IMR-90 (cell line): ENCODE measurements at regions not wholly inside any gene's neighbourhood (a gene's known extent, or its start where the extent isn't known, plus 50 kb on each side); places are given as distances from the start of the nearest gene placed in this dataset.

ENCODE experiments used
- ATAC-seq: fragments of 200-7000 bp; cut with Tn5 transposase; 2 replicates; pipeline ENCODE4 v1.9.1; 2020; ENCODE audit warnings: low read depth, mild to moderate bottlenecking, moderate library complexity
- BruUV-seq: library from RNA; stranded (reverse); fragments of 400-500 nt; replicated peaks from 2 replicates; lab custom pipeline; 2021; lab: Mats Ljungman, UMichigan
- CTCF ChIA-PET: fragments of 300-600 bp; formaldehyde crosslinking; extraction: SDS; loops from one replicate; lab custom pipeline; 2021; ENCODE audit warnings: antibody characterized with exemption; lab: Yijun Ruan, JAX
- POLR2A ChIA-PET: fragments of 300-600 bp; sonication (Branson Sonifier 250); formaldehyde crosslinking; loops from one replicate; lab custom pipeline; 2022; ENCODE audit warnings: antibody characterized with exemption; ENCODE audit not compliant: unreplicated experiment; lab: Charles Lee
- DNase-seq: peaks from one replicate; pipeline ENCODE4 v3.0.0; 2013
- H2AFZ ChIP-seq: replicated peaks from 2 replicates; pipeline ENCODE3; 2013; ENCODE audit warnings: low read length, mild to moderate bottlenecking; ENCODE audit not compliant: poor library complexity
- H2AK5ac ChIP-seq: 2 replicates; pipeline ENCODE4 v1.6.1; 2013; ENCODE audit warnings: low read depth, low read length, inconsistent platforms
- H2AK9ac ChIP-seq: replicated peaks from 2 replicates; pipeline ENCODE3; 2013; ENCODE audit warnings: mild to moderate bottlenecking, low read depth, low read length, moderate library complexity; ENCODE audit not compliant: poor library complexity
- H2BK120ac ChIP-seq: 2 replicates; pipeline ENCODE4 v1.6.1; 2013; ENCODE audit warnings: low read depth, low read length, inconsistent platforms
- H2BK15ac ChIP-seq: 3 replicates; pipeline ENCODE4 v1.6.1; 2013; ENCODE audit warnings: low read depth, low read length, inconsistent platforms
- H2BK20ac ChIP-seq: 2 replicates; pipeline ENCODE4 v1.6.1; 2013; ENCODE audit warnings: low read depth, mild to moderate bottlenecking, inconsistent platforms, low read length, moderate library complexity
- H2BK5ac ChIP-seq: 2 replicates; pipeline ENCODE4 v1.6.1; 2013; ENCODE audit warnings: mild to moderate bottlenecking, low read depth, low read length, inconsistent platforms; ENCODE audit not compliant: poor library complexity, severe bottlenecking
- H3K14ac ChIP-seq: replicated peaks from 2 replicates; pipeline ENCODE4 v1.6.1; 2013; ENCODE audit warnings: low read depth, low read length, inconsistent platforms
- H3K18ac ChIP-seq: 2 replicates; pipeline ENCODE4 v1.6.1; 2013; ENCODE audit warnings: low read depth, low read length, control low read depth
- H3K23ac ChIP-seq: 2 replicates; pipeline ENCODE4 v1.6.1; 2013; ENCODE audit warnings: low read depth, low read length, inconsistent platforms
- H3K27ac ChIP-seq: 2 replicates; pipeline ENCODE4 v1.5.1; 2013; ENCODE audit warnings: mild to moderate bottlenecking, control low read depth, low read length; ENCODE audit not compliant: insufficient read depth
- H3K27me3 ChIP-seq: 2 replicates; pipeline ENCODE4 v1.6.1; 2013; ENCODE audit warnings: low read length; ENCODE audit not compliant: control insufficient read depth, insufficient read depth
- H3K36me3 ChIP-seq: 2 replicates; pipeline ENCODE4 v1.6.1; 2013; ENCODE audit warnings: low read length, mixed read lengths; ENCODE audit not compliant: control insufficient read depth, insufficient read depth
- H3K4ac ChIP-seq: 2 replicates; pipeline ENCODE4 v1.6.1; 2013; ENCODE audit warnings: low read depth, low read length, inconsistent platforms
- H3K4me1 ChIP-seq: 2 replicates; pipeline ENCODE4 v1.6.1; 2013; ENCODE audit warnings: low read length, mixed read lengths; ENCODE audit not compliant: control insufficient read depth, insufficient read depth
- H3K4me2 ChIP-seq: 2 replicates; pipeline ENCODE4 v1.6.1; 2013; ENCODE audit warnings: low read depth, mild to moderate bottlenecking, control low read depth, low read length, moderate library complexity
- H3K4me3 ChIP-seq: 2 replicates; pipeline ENCODE4 v1.5.1; 2013; ENCODE audit warnings: low read depth, mild to moderate bottlenecking, control low read depth, low read length, moderate library complexity; ENCODE audit not compliant: insufficient read depth
- H3K56ac ChIP-seq: 2 replicates; pipeline ENCODE4 v1.6.1; 2013; ENCODE audit warnings: low read length, inconsistent platforms; ENCODE audit not compliant: insufficient read depth; ENCODE audit errors: extremely low read depth
- H3K79me1 ChIP-seq, 2 experiments: 2 replicates each; pipeline ENCODE4 v1.6.1; 2013; ENCODE audit warnings: low read length in 2 of 2, inconsistent platforms in 1 of 2, low read depth in 1 of 2
- H3K9ac ChIP-seq: 2 replicates; pipeline ENCODE4 v1.6.1; 2013; ENCODE audit warnings: low read depth, low read length, control low read depth
- H3K9me1 ChIP-seq: 2 replicates; pipeline ENCODE4 v1.6.1; 2013; ENCODE audit warnings: low read length, inconsistent platforms; ENCODE audit not compliant: insufficient read depth
- H3K9me3 ChIP-seq: 2 replicates; pipeline ENCODE4 v1.6.1; 2013; ENCODE audit warnings: low read length; ENCODE audit not compliant: control insufficient read depth, insufficient read depth
- H4K20me1 ChIP-seq: 2 replicates; pipeline ENCODE4 v1.6.1; 2013; ENCODE audit warnings: low read length, inconsistent platforms; ENCODE audit not compliant: insufficient read depth
- H4K5ac ChIP-seq: 2 replicates; pipeline ENCODE4 v1.6.1; 2013; ENCODE audit warnings: mild to moderate bottlenecking, low read depth, low read length, control low read depth
- H4K8ac ChIP-seq, 2 experiments: 2 replicates each; pipeline ENCODE4 v1.6.1; 2013; ENCODE audit warnings: low read depth in 2 of 2, low read length in 2 of 2, control low read depth in 1 of 2, inconsistent platforms in 1 of 2
- H4K91ac ChIP-seq: 2 replicates; pipeline ENCODE4 v1.6.1; 2013; ENCODE audit warnings: low read depth, low read length, inconsistent platforms; ENCODE audit not compliant: insufficient read depth
- BHLHE40 ChIP-seq: fragments of 150-350 bp; IDR thresholded peaks from 2 replicates; pipeline ENCODE4 v1.6.1; 2016; ENCODE audit warnings: mild to moderate bottlenecking, low read depth, low read length
- CEBPB ChIP-seq: IDR thresholded peaks from 2 replicates; pipeline ENCODE4 v1.6.1; 2012; ENCODE audit warnings: low read depth, low read length, improper control_type of control experiment
- CHD1 ChIP-seq: IDR thresholded peaks from 2 replicates; pipeline ENCODE4 v1.6.1; 2012; ENCODE audit warnings: low read depth, low read length, improper control_type of control experiment
- ELK1 ChIP-seq: fragments of 150-350 bp; IDR thresholded peaks from 2 replicates; pipeline ENCODE4 v1.6.1; 2016; ENCODE audit warnings: low read depth, mild to moderate bottlenecking, low read length, moderate library complexity, borderline replicate concordance
- FOS ChIP-seq: fragments of 150-350 bp; IDR thresholded peaks from 2 replicates; pipeline ENCODE4 v1.6.1; 2016; ENCODE audit warnings: low read depth, low read length
- MAFK ChIP-seq: IDR thresholded peaks from 2 replicates; pipeline ENCODE4 v1.6.1; 2012; ENCODE audit warnings: low read depth, low read length, improper control_type of control experiment
- MAZ ChIP-seq: IDR thresholded peaks from 2 replicates; pipeline ENCODE4 v1.6.1; 2012; ENCODE audit warnings: low read depth, mild to moderate bottlenecking, low read length, improper control_type of control experiment, moderate library complexity, borderline replicate concordance
- MXI1 ChIP-seq: IDR thresholded peaks from 2 replicates; pipeline ENCODE4 v1.6.1; 2012; ENCODE audit warnings: low read depth, mild to moderate bottlenecking, low read length, moderate library complexity, borderline replicate concordance
- NFE2L2 ChIP-seq: fragments of 150-350 bp; IDR thresholded peaks from 2 replicates; pipeline ENCODE4 v1.6.1; 2016; ENCODE audit warnings: low read depth, mild to moderate bottlenecking, low read length
- POLR2A ChIP-seq: IDR thresholded peaks from 2 replicates; pipeline ENCODE4 v1.6.1; 2012; ENCODE audit warnings: mild to moderate bottlenecking, low read depth, low read length
- RAD21 ChIP-seq: IDR thresholded peaks from 2 replicates; pipeline ENCODE4 v1.6.1; 2012; ENCODE audit warnings: low read length, improper control_type of control experiment
- RCOR1 ChIP-seq: IDR thresholded peaks from 2 replicates; pipeline ENCODE4 v1.6.1; 2012; ENCODE audit warnings: mild to moderate bottlenecking, low read length, improper control_type of control experiment; ENCODE audit not compliant: insufficient replicate concordance
- RFX5 ChIP-seq: IDR thresholded peaks from 2 replicates; pipeline ENCODE4 v1.8.0; 2012; ENCODE audit warnings: low read depth, mild to moderate bottlenecking, low read length, moderate library complexity
- SMC3 ChIP-seq: fragments of 150-350 bp; IDR thresholded peaks from 2 replicates; pipeline ENCODE4 v1.6.1; 2016; ENCODE audit warnings: low read depth, mild to moderate bottlenecking, antibody characterized with exemption, low read length, moderate library complexity
- WGBS, 2 experiments: methylation state at CpG; one replicate each; pipeline versions ENCODE4 v1.1.5 to v1.1.7; 2013; ENCODE audit warnings: missing lambda C conversion rate in 2 of 2; ENCODE audit not compliant: insufficient read length in 1 of 2; ENCODE audit errors: extremely low coverage in 2 of 2; 5-methylcytosine and 5-hydroxymethylcytosine counted together
- dilution Hi-C: fragments of 300-500 bp; cut with HindIII; formaldehyde crosslinking; loops from one replicate; pipeline ENCODE4 v1.14.3; 2018; ENCODE audit warnings: low sequenced_read_pairs; ENCODE audit not compliant: unreplicated experiment
- in situ Hi-C: fragments of 300-500 bp; cut with MboI; formaldehyde crosslinking; loops from 3 replicates; pipeline ENCODE4 v1.14.3; 2019; ENCODE audit warnings: low sequenced_read_pairs, inconsistent platforms, mixed read lengths
- intact Hi-C: fragments of 100-400 bp; cut with micrococcal nuclease; formaldehyde crosslinking; loops from 2 replicates; pipeline ENCODE4 v1.10.0; 2022
- TF ChIP-seq, protein P1 (sequence below): fragments of 150-350 bp; IDR thresholded peaks from 2 replicates; pipeline ENCODE4 v1.6.1; 2017; ENCODE audit warnings: mild to moderate bottlenecking, antibody characterized with exemption, low read length, low read depth
- TF ChIP-seq, protein P2 (sequence below): conservative IDR thresholded peaks from 2 replicates; pipeline ENCODE4 v1.5.1; 2012; ENCODE audit warnings: mild to moderate bottlenecking, low read depth, low read length, improper control_type of control experiment

- in situ Hi-C loops (loop anchor here (25.0 kb wide), 2 partner anchors 701 to 1626 kb away; no protein-coding TSS in a partner anchor), dilution Hi-C loops (no loop called here), intact Hi-C loops (no loop called here)
- no peak overlapping the region for H3K9ac ChIP-seq
- no peaks in the 10 kb centered on the region for H3K9me3 ChIP-seq
- no peak overlapping the region for H3K4me2 ChIP-seq
- H2BK20ac ChIP-seq: no peak overlapping the region
- no peak overlapping the region for H3K4me3 ChIP-seq
- DNase-seq (no peak), ATAC-seq (no peak)
- no peaks in the 10 kb centered on the region for H4K20me1 ChIP-seq
- no peak overlapping the region for H4K5ac ChIP-seq
- WGBS, 2 experiments: no CpG with 5 or more reads among the region's 7 CpGs
- TF ChIP-seq BHLHE40 (no peak), RCOR1 (no peak), ELK1 (no peak), NFE2L2 (no peak), RFX5 (no peak), CHD1 (no peak), POLR2A (no peak), CEBPB (no peak), MAZ (no peak), MAFK (no peak), RAD21 (no peak), MXI1 (no peak), FOS (no peak), SMC3 (no peak)
- TF ChIP-seq, protein P1, sequence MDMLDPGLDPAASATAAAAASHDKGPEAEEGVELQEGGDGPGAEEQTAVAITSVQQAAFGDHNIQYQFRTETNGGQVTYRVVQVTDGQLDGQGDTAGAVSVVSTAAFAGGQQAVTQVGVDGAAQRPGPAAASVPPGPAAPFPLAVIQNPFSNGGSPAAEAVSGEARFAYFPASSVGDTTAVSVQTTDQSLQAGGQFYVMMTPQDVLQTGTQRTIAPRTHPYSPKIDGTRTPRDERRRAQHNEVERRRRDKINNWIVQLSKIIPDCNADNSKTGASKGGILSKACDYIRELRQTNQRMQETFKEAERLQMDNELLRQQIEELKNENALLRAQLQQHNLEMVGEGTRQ: no peak
- TF ChIP-seq, protein P2, sequence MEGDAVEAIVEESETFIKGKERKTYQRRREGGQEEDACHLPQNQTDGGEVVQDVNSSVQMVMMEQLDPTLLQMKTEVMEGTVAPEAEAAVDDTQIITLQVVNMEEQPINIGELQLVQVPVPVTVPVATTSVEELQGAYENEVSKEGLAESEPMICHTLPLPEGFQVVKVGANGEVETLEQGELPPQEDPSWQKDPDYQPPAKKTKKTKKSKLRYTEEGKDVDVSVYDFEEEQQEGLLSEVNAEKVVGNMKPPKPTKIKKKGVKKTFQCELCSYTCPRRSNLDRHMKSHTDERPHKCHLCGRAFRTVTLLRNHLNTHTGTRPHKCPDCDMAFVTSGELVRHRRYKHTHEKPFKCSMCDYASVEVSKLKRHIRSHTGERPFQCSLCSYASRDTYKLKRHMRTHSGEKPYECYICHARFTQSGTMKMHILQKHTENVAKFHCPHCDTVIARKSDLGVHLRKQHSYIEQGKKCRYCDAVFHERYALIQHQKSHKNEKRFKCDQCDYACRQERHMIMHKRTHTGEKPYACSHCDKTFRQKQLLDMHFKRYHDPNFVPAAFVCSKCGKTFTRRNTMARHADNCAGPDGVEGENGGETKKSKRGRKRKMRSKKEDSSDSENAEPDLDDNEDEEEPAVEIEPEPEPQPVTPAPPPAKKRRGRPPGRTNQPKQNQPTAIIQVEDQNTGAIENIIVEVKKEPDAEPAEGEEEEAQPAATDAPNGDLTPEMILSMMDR: no peak
- H3K27ac ChIP-seq: no peak overlapping the region
- BruUV-seq: no TSS peak
- H2BK120ac ChIP-seq: no peak overlapping the region
- H2AK9ac ChIP-seq: no peak overlapping the region
- no peak overlapping the region for H2BK5ac ChIP-seq
- no peak overlapping the region for H2BK15ac ChIP-seq
- H3K14ac ChIP-seq: no peak overlapping the region
- H3K4ac ChIP-seq: no peak overlapping the region
- ChIA-PET POLR2A (no interaction called here), CTCF (no interaction called here)
- no peak overlapping the region for H3K56ac ChIP-seq
- no peaks in the 10 kb centered on the region for H3K36me3 ChIP-seq
- H3K23ac ChIP-seq: no peak overlapping the region
- H3K18ac ChIP-seq: no peak overlapping the region
- H4K91ac ChIP-seq: no peak overlapping the region
- H3K9me1 ChIP-seq: 0 out of 2 replicates have a peak, but pooled peaks cover 3% of the 10 kb centered on the region
- H2AK5ac ChIP-seq: no peak overlapping the region
- H3K79me1 ChIP-seq: no peaks in the 10 kb centered on the region
- no peak overlapping the region for H2AFZ ChIP-seq
- no peaks in the 10 kb centered on the region for H3K4me1 ChIP-seq
- no peaks in the 10 kb centered on the region for H3K27me3 ChIP-seq
- H4K8ac ChIP-seq: no peak overlapping the region
These were observed 302.2 kb downstream of the TUSC7 start for GRCh38 chr3:117011687-117012250.
